Fibroblast of pulmonary artery (primary cell): ENCODE measurements at regions not wholly inside any gene's neighbourhood (a gene's known extent, or its start where the extent isn't known, plus 50 kb on each side); places are given as distances from the start of the nearest gene placed in this dataset.
A peak's percentile ranks its signal among the peaks of the same experiment; 100 is the strongest.

ENCODE experiments used
- DNase-seq: peaks from one replicate; pipeline ENCODE4 v3.0.0-alpha.2; 2010; ENCODE audit warnings: low read depth
- H3K4me3 ChIP-seq: replicated peaks from 2 replicates; pipeline ENCODE4 v1.5.1; 2011; ENCODE audit warnings: low read depth, mild to moderate bottlenecking, control low read depth, low read length, moderate library complexity
- TF ChIP-seq, protein P1 (sequence below): IDR thresholded peaks from 2 replicates; pipeline ENCODE4 v1.5.1; 2011; ENCODE audit warnings: mild to moderate bottlenecking, control low read depth, low read length, inconsistent platforms; ENCODE audit errors: missing control alignments

DNA sequence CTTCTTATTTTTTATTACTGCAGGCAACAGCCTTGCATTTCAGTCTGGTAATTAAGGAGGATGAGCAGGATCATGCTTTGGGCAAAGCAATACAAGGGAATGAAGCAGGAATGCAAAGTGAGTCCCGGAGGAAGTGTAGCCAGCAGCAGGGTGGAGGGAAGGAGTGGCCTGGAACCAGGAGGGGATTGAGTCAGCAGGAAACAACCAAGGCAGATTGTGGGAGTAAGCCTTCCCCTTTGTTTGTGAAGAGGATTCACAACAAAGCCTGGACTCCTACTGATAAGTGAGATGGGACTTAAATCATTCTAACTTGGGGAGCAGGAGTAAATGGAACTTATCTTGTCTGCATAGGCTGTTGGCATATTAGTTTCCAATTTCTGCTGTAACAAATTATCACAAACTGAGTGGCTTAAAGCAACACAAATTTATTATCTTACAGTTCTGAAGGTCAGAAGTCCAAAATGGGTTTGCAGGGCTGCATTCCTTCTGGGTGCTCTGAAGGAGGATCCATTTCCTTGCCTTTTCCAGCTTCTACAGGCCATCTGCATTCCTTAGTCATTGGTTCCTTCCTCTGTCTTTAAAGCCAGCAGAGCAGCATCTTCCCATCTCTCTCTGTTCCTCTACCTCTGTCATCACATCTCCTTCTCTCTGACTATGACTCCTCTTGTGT lies 93.2 kb upstream of the AP1S2 start:
- no peak overlapping the region for H3K4me3 ChIP-seq
- TF ChIP-seq, protein P1, sequence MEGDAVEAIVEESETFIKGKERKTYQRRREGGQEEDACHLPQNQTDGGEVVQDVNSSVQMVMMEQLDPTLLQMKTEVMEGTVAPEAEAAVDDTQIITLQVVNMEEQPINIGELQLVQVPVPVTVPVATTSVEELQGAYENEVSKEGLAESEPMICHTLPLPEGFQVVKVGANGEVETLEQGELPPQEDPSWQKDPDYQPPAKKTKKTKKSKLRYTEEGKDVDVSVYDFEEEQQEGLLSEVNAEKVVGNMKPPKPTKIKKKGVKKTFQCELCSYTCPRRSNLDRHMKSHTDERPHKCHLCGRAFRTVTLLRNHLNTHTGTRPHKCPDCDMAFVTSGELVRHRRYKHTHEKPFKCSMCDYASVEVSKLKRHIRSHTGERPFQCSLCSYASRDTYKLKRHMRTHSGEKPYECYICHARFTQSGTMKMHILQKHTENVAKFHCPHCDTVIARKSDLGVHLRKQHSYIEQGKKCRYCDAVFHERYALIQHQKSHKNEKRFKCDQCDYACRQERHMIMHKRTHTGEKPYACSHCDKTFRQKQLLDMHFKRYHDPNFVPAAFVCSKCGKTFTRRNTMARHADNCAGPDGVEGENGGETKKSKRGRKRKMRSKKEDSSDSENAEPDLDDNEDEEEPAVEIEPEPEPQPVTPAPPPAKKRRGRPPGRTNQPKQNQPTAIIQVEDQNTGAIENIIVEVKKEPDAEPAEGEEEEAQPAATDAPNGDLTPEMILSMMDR = no peak
- peak; percentile 66 for DNase-seq

DNA sequence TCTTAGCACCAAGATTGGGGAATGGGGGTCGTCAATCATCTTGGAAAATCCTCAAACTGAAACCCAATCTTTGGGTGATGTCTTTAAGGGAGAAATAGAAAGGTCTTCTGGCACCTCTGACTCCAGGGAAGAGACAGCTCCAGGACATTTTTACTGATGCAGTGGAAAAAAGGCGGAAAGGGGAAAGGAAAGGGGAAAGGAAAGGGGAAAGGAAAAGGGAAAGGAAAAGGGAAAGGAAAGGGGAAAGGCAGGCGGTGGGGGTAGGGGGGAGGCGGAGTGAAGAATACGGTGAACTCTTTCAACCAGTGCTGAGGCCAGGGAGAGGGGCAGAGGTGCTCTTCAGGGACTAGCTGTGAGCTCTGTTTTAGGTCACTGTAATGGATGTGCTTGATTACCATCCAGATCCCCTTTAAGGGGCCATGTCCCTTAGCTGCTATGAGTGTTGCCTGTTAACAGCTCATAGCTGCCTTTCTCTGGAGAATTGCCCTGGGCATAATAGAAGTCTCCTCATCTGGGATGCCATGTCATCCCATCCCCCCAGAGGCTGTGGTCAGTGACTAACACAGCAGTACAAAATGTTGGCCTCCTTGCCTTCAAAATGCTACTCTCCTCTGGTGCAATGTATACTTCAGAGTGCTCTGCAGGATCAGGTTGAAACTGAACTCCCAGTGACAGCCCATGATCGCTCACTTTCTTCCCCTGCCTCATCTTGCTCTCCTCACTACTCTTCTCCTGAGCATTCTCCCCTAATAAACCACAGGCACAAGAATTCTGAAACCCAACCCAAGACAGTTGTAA lies 92.4 kb upstream of the AP1S2 start:
- TF ChIP-seq, protein P1 = no peak
- H3K4me3 ChIP-seq = no peak overlapping the region
- DNase-seq = peak; percentile 67

DNA sequence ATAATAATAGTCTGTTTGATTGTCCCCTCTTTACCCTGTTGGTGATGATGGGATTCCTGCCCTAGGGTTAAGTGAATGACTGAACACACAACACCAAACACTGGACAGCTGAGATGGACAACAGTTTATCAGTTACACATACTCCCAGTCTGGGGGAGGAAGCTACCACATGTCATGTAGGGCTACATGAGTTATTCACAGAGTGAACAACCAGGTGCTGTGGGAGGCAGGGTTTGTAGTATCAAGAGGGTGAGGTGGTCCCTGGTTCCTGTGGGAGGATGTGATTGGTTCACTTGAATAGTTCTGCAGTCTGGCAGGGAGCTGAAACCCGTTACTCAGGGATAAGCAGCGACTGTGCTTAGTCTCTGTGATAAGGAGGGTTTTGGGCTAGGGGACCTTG lies 88.8 kb upstream of the AP1S2 start:
- TF ChIP-seq, protein P1 = no peak
- no peak overlapping the region for H3K4me3 ChIP-seq
- DNase-seq = no peak

DNA sequence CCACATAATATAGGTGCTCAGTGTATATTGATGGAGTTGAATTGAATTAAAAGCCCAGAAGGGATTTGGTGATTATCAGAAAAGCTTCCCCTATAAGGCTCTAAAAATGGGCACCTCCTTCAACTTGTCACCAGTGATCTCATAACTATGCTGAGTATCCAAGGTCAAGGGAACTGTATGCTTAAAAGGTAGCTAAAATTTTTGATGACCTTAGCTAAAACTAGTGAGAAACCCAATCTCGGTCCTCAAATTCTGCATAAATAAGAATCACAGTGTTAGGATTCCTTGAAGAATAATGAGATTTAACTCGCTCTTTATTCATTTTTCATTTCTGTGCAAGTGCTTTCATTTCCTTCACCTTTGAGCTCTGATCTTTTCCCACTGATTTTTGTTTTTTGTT lies 87.7 kb upstream of the AP1S2 start:
- H3K4me3 ChIP-seq = no peak overlapping the region
- DNase-seq = no peak
- TF ChIP-seq, protein P1 = no peak

DNA sequence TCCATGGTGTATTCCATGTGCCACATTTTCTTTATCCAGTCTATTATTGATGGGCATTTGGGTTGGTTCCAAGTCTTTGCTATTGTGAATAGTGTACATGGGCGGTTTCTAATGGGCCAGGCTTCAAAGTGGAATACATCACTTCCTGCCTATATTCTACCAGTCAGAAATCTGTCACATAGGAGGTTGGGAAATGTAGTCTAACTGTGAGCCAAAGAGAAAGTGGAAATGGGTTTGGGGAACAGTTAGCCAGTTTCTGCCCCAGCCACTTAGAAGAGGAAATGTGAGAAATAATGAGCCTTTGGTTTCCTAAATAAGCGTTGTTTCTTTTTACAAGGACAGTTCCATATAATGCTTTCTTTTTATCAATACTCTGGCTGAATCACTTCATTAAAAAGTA lies 85.1 kb upstream of the AP1S2 start:
- no peak for DNase-seq
- TF ChIP-seq, protein P1 = no peak
- H3K4me3 ChIP-seq = no peak overlapping the region

DNA sequence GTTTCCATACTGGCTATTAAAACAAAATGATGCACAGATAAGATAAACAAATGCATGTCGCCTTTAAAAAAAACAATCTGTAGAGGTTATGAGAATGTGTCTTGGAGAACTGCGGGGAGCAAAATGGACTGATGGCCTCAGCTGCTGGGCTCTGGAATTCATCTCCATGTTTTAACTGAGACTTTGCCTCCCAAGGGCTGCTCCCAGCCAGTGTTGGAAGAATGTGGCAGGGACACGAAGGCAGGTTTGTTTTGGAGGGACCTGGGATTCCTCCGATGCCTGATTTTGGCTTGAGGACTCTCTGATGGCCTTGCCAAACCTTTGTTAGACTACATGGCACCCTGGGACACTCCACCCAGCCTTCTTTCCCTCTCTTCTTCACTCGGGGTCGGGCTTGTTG lies 83.5 kb upstream of the AP1S2 start:
- no peak overlapping the region for H3K4me3 ChIP-seq
- no peak for DNase-seq

More for the DNA sequence above, 83.5 kb upstream of the AP1S2 start:
- TF ChIP-seq, protein P1 = no peak
